Frontal cortex (tissue), 3 donors: ENCODE measurements at regions not wholly inside any gene's neighbourhood (a gene's known extent, or its start where the extent isn't known, plus 50 kb on each side); places are given as distances from the start of the nearest gene placed in this dataset.

ENCODE experiments used
- DNase-seq, 2 donors: peaks; one replicate each; pipeline ENCODE4 v3.0.0; 2012; ENCODE audit warnings: low spot score in 2 of 2
- FAIRE-seq: peaks from 2 replicates; lab custom pipeline; 2012; peaks lifted over from hg19 to GRCh38; lab: Jason Lieb, UNC
- donor health status: control.
- donor health status: control.
- donor health status: control.

GRCh38 chr14:79971330-79971729 is 240.0 kb downstream of the DIO2 start:
- DNase-seq = no peak
- no peak for FAIRE-seq

DNA sequence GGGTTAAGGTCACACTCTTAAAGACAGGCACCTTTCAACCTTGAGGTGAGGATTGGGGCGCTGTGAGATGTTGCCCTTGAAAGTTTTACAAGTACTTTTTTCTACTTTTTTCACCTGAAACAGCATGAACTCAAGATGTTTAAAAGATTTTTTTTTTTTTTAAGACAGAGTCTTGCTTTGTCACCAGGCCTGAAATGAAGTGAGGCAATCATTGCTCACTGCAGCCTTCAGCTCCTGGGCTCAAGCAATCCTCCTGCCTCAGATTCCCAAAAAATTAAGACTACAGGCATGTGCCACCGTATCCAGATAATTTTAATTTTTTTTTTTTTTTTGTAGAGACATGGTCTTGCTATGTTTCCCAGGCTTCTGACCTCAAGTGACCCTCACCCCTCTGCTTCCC is 243.9 kb downstream of the DIO2 start:
- FAIRE-seq = no peak
- no peak for DNase-seq

DNA sequence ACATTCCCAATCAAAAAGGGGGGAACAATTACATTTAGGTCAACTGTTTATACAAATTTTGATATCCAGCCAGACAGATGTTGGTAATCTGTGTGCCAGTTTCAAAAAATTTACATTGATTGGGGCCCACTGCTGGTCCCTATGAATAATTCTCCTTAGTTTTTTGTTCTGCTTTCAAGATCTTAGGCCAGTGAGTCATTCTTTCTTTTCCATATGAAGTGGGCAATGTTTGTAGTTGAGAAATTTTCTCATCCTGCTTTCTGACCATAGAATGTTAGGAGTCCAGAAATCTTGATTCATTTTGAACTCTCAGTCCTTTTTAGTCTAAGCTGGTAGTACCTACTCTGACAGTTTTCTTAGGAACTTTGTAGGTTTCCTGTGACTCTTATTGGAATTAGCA is 244.3 kb downstream of the DIO2 start:
- FAIRE-seq = no peak
- no peak for DNase-seq

DNA sequence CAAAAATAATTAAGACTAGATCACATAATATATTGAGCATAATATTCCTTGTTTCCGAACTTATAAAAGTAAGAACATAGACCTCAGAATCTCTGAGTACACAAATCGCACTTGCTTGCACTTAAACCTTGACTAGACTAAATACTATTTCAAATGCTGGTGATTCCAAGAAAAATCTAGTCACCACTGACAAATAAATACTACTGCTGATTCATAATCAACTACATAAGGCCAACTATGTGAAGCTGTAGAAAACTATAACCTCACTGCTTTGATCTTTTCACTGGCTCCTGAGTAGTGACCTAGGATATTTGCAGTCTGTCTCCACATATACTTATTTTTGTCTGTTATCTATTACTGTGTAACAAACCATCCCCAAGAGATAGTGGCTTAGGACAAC is 245.4 kb downstream of the DIO2 start:
- DNase-seq (no peak), FAIRE-seq (no peak)

DNA sequence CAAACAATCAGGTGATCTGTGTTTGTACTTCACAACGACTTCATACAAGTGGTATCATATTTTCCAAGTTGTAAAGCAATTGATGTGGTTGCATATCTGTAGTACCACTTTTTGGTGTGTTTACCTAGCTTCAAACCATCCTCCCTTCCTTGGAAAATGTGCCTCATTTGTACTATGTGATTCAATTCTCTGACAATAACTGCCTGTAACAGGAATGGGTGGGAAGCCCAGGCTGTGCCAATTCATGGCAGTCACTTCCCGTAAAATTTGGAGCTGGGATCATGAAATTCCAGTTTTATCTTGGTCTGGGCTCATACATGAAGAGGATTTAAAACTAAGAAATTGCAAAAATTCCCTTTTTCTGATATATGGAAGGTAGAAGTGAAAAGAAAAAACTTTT is 250.1 kb downstream of the DIO2 start:
- DNase-seq (no peak), FAIRE-seq (no peak)

GRCh38 chr14:79960288-79960687 is 251.0 kb downstream of the DIO2 start:
- no peak for FAIRE-seq

DNA sequence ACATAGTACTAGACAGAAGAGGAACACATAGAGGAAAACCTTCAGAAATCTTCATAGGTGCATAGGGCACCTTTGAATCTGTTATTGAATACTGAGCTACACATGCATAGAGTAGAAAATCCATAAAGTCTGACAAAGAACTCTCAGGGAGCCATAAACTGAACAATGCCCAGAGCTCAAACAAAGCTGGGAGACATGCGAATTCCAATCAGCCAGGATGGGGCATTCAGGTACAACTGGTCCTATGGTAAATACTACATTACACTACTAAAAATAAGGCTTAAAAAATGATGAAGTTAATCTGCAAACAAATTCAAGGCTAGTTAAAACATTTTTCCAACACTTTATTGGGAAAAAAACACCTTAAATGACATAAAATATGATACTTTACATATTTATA is 259.7 kb downstream of the DIO2 start:
- FAIRE-seq (no peak), DNase-seq (no peak)

More at GRCh38 chr14:79960288-79960687, 251.0 kb downstream of the DIO2 start:
- no peak for DNase-seq

- DNase-seq (no peak), FAIRE-seq (no peak)
Observed at GRCh38 chr14:79949906-79950305, 261.4 kb downstream of the DIO2 start.

- DNase-seq = no peak
- no peak for FAIRE-seq
Observed at GRCh38 chr14:79947440-79948054, 263.8 kb downstream of the DIO2 start.

DNA sequence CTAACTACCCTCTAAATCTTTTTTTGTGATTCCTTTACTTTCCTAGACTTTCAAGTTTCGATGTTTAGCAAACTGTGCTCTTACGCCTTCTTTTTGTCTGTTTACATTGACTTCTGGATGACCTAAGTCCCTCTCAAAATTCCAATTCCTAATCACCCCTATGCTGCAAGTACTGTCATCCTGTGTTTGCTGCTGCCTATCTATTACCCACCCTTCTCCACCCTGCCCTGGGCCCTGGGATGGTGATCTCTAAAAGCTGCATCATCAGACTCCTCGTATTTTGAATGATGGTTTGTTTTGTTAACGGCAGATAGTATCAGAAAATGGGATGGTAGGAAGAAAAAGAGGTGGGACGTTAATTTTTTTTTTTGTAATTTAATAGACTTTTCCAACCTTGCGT is 272.1 kb downstream of the DIO2 start:
- FAIRE-seq = no peak

GRCh38 chr14:79938185-79938584 is 273.1 kb downstream of the DIO2 start:
- no peak for FAIRE-seq
- DNase-seq = no peak

More for the DNA sequence above, 272.1 kb downstream of the DIO2 start:
- no peak for DNase-seq

GRCh38 chr14:79937433-79937832 is 273.9 kb downstream of the DIO2 start:
- FAIRE-seq (no peak), DNase-seq (no peak)

- DNase-seq = no peak
- FAIRE-seq = no peak
Observed at GRCh38 chr14:79924551-79924950, 286.8 kb downstream of the DIO2 start.

GRCh38 chr14:79920180-79920692 is 291.1 kb downstream of the DIO2 start:
- FAIRE-seq (no peak), DNase-seq (no peak)
